Nephron (organoid): ENCODE measurements at regions not wholly inside any gene's neighbourhood (a gene's known extent, or its start where the extent isn't known, plus 50 kb on each side); places are given as distances from the start of the nearest gene placed in this dataset.

Experiments used
- H3K27ac Mint-ChIP-seq, 3 experiments: 2 replicates each; pipeline ENCODE4 v1.8.0; 2020; ENCODE audit warnings: mixed read lengths in 3 of 3, mild to moderate bottlenecking in 2 of 3, moderate library complexity in 1 of 3
- H3K27me3 Mint-ChIP-seq: 2 replicates; pipeline ENCODE4 v1.8.0; 2021; ENCODE audit warnings: low read depth, mild to moderate bottlenecking, moderate library complexity, mixed read lengths
- H3K36me3 Mint-ChIP-seq: 2 replicates; pipeline ENCODE4 v1.8.0; 2020; ENCODE audit warnings: low read depth, mixed read lengths
- H3K4me1 Mint-ChIP-seq: 2 replicates; pipeline ENCODE4 v1.8.0; 2020; ENCODE audit warnings: mixed read lengths
- H3K4me3 Mint-ChIP-seq, 3 experiments: 2 replicates each; pipeline ENCODE4 v1.8.0; 2020; ENCODE audit warnings: mild to moderate bottlenecking in 3 of 3, mixed read lengths in 3 of 3, moderate library complexity in 2 of 3
- H3K9me3 Mint-ChIP-seq: 2 replicates; pipeline ENCODE4 v1.8.0; 2020; ENCODE audit warnings: mixed read lengths
- CTCF ChIP-seq, 3 experiments: fragments of 200-600 bp; sonication (generic); IDR thresholded peaks; one replicate each; pipeline ENCODE4 v1.5.0; 2021; ENCODE audit warnings: antibody characterized with exemption in 3 of 3; ENCODE audit not compliant: unreplicated experiment in 3 of 3

- Mint-ChIP-seq H3K36me3 (no peaks in the 10 kb centered on the region), H3K9me3 (peaks cover 3% of the 10 kb centered on the region), H3K4me3 (no peak overlapping the region), H3K4me1 (peaks cover 4% of the 10 kb centered on the region), H3K27ac (no peak overlapping the region), H3K27me3 (no peaks in the 10 kb centered on the region)
- TF ChIP-seq CTCF (IDR thresholded peaks at IDR 0.05; ENCODE audit: unreplicated experiment in 3 of 3): no peak
Observed at GRCh38 chr15:93505506-93505905, 416.5 kb upstream of the RGMA start.

- H3K27ac Mint-ChIP-seq: no peak overlapping the region
- peaks cover 15% of the 10 kb centered on the region for H3K4me1 Mint-ChIP-seq
Observed at GRCh38 chr15:93501946-93502345, 412.9 kb upstream of the RGMA start.

GRCh38 chr15:93500155-93500554 lies 411.1 kb upstream of the RGMA start:
- peaks cover 23% of the 10 kb centered on the region for H3K4me1 Mint-ChIP-seq
- H3K36me3 Mint-ChIP-seq: no peaks in the 10 kb centered on the region
- H3K9me3 Mint-ChIP-seq: no peaks in the 10 kb centered on the region
- H3K27ac Mint-ChIP-seq: no peak overlapping the region
- no peak overlapping the region for H3K4me3 Mint-ChIP-seq
- no peak for TF ChIP-seq CTCF (IDR thresholded peaks at IDR 0.05; ENCODE audit: unreplicated experiment in 3 of 3)
- H3K27me3 Mint-ChIP-seq: no peaks in the 10 kb centered on the region

More at GRCh38 chr15:93501946-93502345, 412.9 kb upstream of the RGMA start:
- H3K27me3 Mint-ChIP-seq: no peaks in the 10 kb centered on the region
- H3K4me3 Mint-ChIP-seq: no peak overlapping the region
- no peak for TF ChIP-seq CTCF (IDR thresholded peaks at IDR 0.05; ENCODE audit: unreplicated experiment in 3 of 3)
- H3K36me3 Mint-ChIP-seq: no peaks in the 10 kb centered on the region
- no peaks in the 10 kb centered on the region for H3K9me3 Mint-ChIP-seq

- Mint-ChIP-seq H3K9me3 (no peaks in the 10 kb centered on the region), H3K36me3 (no peaks in the 10 kb centered on the region), H3K4me3 (no peak overlapping the region), H3K27me3 (no peaks in the 10 kb centered on the region), H3K4me1 (peaks cover 30% of the 10 kb centered on the region), H3K27ac (no peak overlapping the region)
- TF ChIP-seq CTCF (IDR thresholded peaks at IDR 0.05; ENCODE audit: unreplicated experiment in 3 of 3): no peak
Observed at GRCh38 chr15:93497291-93497690, 408.3 kb upstream of the RGMA start.

GRCh38 chr15:93496888-93497287 lies 407.9 kb upstream of the RGMA start:
- no peaks in the 10 kb centered on the region for H3K36me3 Mint-ChIP-seq
- H3K4me1 Mint-ChIP-seq: peaks cover 29% of the 10 kb centered on the region
- no peak for TF ChIP-seq CTCF (IDR thresholded peaks at IDR 0.05; ENCODE audit: unreplicated experiment in 3 of 3)
- H3K27me3 Mint-ChIP-seq: no peaks in the 10 kb centered on the region
- H3K4me3 Mint-ChIP-seq: no peak overlapping the region
- H3K9me3 Mint-ChIP-seq: no peaks in the 10 kb centered on the region
- no peak overlapping the region for H3K27ac Mint-ChIP-seq

- no peak for TF ChIP-seq CTCF (IDR thresholded peaks at IDR 0.05; ENCODE audit: unreplicated experiment in 3 of 3)
- H3K27me3 Mint-ChIP-seq: peaks cover 2% of the 10 kb centered on the region
- no peaks in the 10 kb centered on the region for H3K36me3 Mint-ChIP-seq
- H3K4me1 Mint-ChIP-seq: peaks cover 38% of the 10 kb centered on the region
- H3K27ac Mint-ChIP-seq: no peak overlapping the region
- H3K4me3 Mint-ChIP-seq: no peak overlapping the region
- H3K9me3 Mint-ChIP-seq: no peaks in the 10 kb centered on the region
Observed at GRCh38 chr15:93495799-93496637, 407.0 kb upstream of the RGMA start.
